Loucy (cell line): ENCODE measurements at regions not wholly inside any gene's neighbourhood (a gene's known extent, or its start where the extent isn't known, plus 50 kb on each side); places are given as distances from the start of the nearest gene placed in this dataset.

Experiments used
- H2AFZ ChIP-seq: fragments of 200-600 bp; sonication (generic); 2 replicates; pipeline ENCODE4 v1.6.0; 2016; ENCODE audit warnings: antibody characterized with exemption, mild to moderate bottlenecking, low read length, moderate library complexity
- H3F3A ChIP-seq: fragments of 200-600 bp; 2 replicates; pipeline ENCODE4 v1.6.0; 2016; ENCODE audit warnings: antibody characterized with exemption, low read depth, mild to moderate bottlenecking
- H3K27me3 ChIP-seq: fragments of 200-600 bp; sonication (generic); 2 replicates; pipeline ENCODE4 v1.6.1; 2014; ENCODE audit warnings: low read length, mild to moderate bottlenecking; ENCODE audit not compliant: insufficient read depth, poor library complexity, severe bottlenecking
- H3K36me3 ChIP-seq: fragments of 200-600 bp; sonication (generic); 2 replicates; pipeline ENCODE4 v1.6.1; 2016; ENCODE audit warnings: low read length; ENCODE audit not compliant: insufficient read depth
- H3K4me1 ChIP-seq: fragments of 200-600 bp; sonication (generic); 2 replicates; pipeline ENCODE4 v1.5.1; 2014; ENCODE audit warnings: low read length, mild to moderate bottlenecking; ENCODE audit not compliant: insufficient read depth, poor library complexity, severe bottlenecking
- H3K4me2 ChIP-seq: fragments of 200-600 bp; sonication (generic); 2 replicates; pipeline ENCODE4 v1.6.0; 2014; ENCODE audit warnings: antibody characterized with exemption, low read length, low read depth, mild to moderate bottlenecking; ENCODE audit not compliant: poor library complexity, severe bottlenecking
- H3K4me3 ChIP-seq: fragments of 200-600 bp; sonication (generic); 2 replicates; pipeline ENCODE4 v1.5.1; 2014; ENCODE audit warnings: low read length, mild to moderate bottlenecking, mixed read lengths; ENCODE audit not compliant: poor library complexity, severe bottlenecking
- H3K79me2 ChIP-seq: fragments of 200-600 bp; sonication (generic); 2 replicates; pipeline ENCODE4 v1.6.1; 2014; ENCODE audit warnings: low read length; ENCODE audit not compliant: insufficient read depth
- H3K9ac ChIP-seq: fragments of 200-600 bp; sonication (generic); 2 replicates; pipeline ENCODE4 v1.6.0; 2014; ENCODE audit warnings: mild to moderate bottlenecking, low read depth, low read length, moderate library complexity; ENCODE audit not compliant: poor library complexity, severe bottlenecking
- H3K9me2 ChIP-seq: fragments of 200-600 bp; sonication (generic); replicated peaks from 2 replicates; pipeline ENCODE4 v1.6.1; 2016; ENCODE audit warnings: low read depth, low read length, mixed read lengths
- H3K9me3 ChIP-seq: fragments of 200-600 bp; sonication (generic); 2 replicates; pipeline ENCODE4 v1.6.1; 2014; ENCODE audit warnings: mild to moderate bottlenecking, antibody characterized with exemption, low read length, low read depth; ENCODE audit not compliant: insufficient read depth
- H4K20me1 ChIP-seq: fragments of 200-600 bp; sonication (generic); 2 replicates; pipeline ENCODE4 v1.6.0; 2014; ENCODE audit warnings: antibody characterized with exemption, low read length, mild to moderate bottlenecking; ENCODE audit not compliant: insufficient read depth, poor library complexity, severe bottlenecking
- EZH2phosphoT487 ChIP-seq: fragments of 200-600 bp; IDR thresholded peaks from 2 replicates; pipeline ENCODE4 v1.6.1; 2018; ENCODE audit warnings: antibody characterized with exemption, mild to moderate bottlenecking, moderate library complexity, borderline replicate concordance
- TF ChIP-seq, protein P1 (sequence below): fragments of 200-600 bp; sonication (generic); conservative IDR thresholded peaks from 2 replicates; pipeline ENCODE4 v1.5.1; 2014; ENCODE audit warnings: mild to moderate bottlenecking, antibody characterized with exemption, low read length

DNA sequence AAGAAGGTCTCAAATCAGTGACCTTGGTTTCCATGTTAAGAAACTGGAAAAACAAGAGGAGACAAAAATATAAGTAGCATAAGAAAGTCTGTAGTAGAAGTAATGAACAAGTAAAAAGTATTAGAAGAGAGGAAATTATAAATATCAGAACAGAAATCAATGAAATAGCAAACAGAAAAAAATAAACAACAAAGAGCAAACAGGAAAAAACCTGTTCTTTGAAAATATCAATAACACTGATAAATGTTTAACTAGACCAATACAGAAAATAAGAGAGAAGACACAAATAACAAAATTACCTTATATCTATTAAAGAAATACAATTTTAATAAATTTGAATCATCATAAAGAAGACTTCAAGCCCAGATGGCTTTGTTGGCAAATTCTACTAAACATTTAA lies 113.3 kb downstream of the MAIP1 start:
- H3K79me2 ChIP-seq, result no peaks in the 10 kb centered on the region
- no peak overlapping the region for H3K4me2 ChIP-seq
- H3K9ac ChIP-seq, result no peak overlapping the region
- no peaks in the 10 kb centered on the region for H4K20me1 ChIP-seq
- H3F3A ChIP-seq, result no peaks in the 10 kb centered on the region
- H3K9me2 ChIP-seq, result no peaks in the 10 kb centered on the region
- no peak overlapping the region for H3K4me3 ChIP-seq
- no peaks in the 10 kb centered on the region for H3K36me3 ChIP-seq
- H3K9me3 ChIP-seq, result no peaks in the 10 kb centered on the region
- TF ChIP-seq, protein P1, sequence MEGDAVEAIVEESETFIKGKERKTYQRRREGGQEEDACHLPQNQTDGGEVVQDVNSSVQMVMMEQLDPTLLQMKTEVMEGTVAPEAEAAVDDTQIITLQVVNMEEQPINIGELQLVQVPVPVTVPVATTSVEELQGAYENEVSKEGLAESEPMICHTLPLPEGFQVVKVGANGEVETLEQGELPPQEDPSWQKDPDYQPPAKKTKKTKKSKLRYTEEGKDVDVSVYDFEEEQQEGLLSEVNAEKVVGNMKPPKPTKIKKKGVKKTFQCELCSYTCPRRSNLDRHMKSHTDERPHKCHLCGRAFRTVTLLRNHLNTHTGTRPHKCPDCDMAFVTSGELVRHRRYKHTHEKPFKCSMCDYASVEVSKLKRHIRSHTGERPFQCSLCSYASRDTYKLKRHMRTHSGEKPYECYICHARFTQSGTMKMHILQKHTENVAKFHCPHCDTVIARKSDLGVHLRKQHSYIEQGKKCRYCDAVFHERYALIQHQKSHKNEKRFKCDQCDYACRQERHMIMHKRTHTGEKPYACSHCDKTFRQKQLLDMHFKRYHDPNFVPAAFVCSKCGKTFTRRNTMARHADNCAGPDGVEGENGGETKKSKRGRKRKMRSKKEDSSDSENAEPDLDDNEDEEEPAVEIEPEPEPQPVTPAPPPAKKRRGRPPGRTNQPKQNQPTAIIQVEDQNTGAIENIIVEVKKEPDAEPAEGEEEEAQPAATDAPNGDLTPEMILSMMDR, result no peak
- TF ChIP-seq EZH2phosphoT487, result no peak
- H3K4me1 ChIP-seq, result no peaks in the 10 kb centered on the region
- no peak overlapping the region for H2AFZ ChIP-seq
- no peaks in the 10 kb centered on the region for H3K27me3 ChIP-seq

DNA sequence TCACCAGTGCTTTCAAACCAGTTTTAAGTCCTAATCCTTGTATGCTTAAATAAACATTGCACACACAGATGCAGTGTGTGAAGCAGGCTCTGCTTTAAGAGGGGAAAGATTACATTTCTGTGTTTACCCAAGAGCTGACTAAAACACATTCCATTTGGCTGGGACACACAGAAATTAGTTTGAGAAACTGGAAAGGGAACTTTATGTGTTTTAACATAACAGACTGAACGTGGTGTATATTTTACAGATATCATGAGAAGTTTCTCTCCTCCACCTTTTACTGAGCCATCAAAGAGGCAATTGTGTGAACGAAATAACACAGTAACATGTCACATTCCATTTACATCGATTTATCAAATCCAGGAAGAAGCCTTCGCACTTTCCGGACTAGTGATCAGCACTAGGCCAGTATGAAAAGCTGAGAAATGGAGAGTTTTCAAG lies 121.8 kb downstream of the MAIP1 start:
- H3K9me3 ChIP-seq, result no peaks in the 10 kb centered on the region
- no peak overlapping the region for H3K4me2 ChIP-seq
- H3K4me3 ChIP-seq, result no peak overlapping the region
- H4K20me1 ChIP-seq, result no peaks in the 10 kb centered on the region
- no peaks in the 10 kb centered on the region for H3K36me3 ChIP-seq
- no peaks in the 10 kb centered on the region for H3K27me3 ChIP-seq
- no peak overlapping the region for H3K9ac ChIP-seq
- no peaks in the 10 kb centered on the region for H3K9me2 ChIP-seq
- H3K79me2 ChIP-seq, result no peaks in the 10 kb centered on the region
- H3K4me1 ChIP-seq, result no peaks in the 10 kb centered on the region
- no peak overlapping the region for H2AFZ ChIP-seq
- H3F3A ChIP-seq, result no peaks in the 10 kb centered on the region
- TF ChIP-seq, protein P1, result no peak
- TF ChIP-seq EZH2phosphoT487, result no peak

DNA sequence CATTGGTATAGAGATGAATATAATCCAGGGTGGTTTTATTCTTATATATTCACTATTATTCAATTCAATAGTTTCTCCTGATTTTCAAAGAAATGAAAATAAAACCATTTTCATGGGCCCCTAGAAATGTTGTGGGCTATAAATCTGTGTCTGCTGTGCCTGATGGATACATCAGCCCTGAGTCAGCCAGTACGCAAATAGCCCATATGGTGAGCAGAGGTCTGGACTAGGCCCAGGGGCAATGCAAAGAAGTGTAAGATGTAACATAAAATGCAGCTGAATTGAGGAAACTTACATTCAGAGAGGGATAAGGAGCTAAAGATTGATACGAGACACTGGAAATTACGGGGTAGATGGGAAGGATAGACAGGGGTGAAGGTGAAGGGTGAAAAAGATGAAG lies 122.5 kb downstream of the MAIP1 start:
- H2AFZ ChIP-seq, result no peak overlapping the region
- H3K9ac ChIP-seq, result no peak overlapping the region
- TF ChIP-seq, protein P1, result no peak
- no peak for TF ChIP-seq EZH2phosphoT487

More for the DNA sequence above, 122.5 kb downstream of the MAIP1 start:
- no peaks in the 10 kb centered on the region for H3K4me1 ChIP-seq
- no peaks in the 10 kb centered on the region for H3K9me2 ChIP-seq
- no peaks in the 10 kb centered on the region for H3F3A ChIP-seq
- H3K27me3 ChIP-seq, result no peaks in the 10 kb centered on the region
- H3K4me3 ChIP-seq, result no peak overlapping the region
- no peaks in the 10 kb centered on the region for H3K79me2 ChIP-seq
- no peak overlapping the region for H3K4me2 ChIP-seq
- no peaks in the 10 kb centered on the region for H3K36me3 ChIP-seq
- no peaks in the 10 kb centered on the region for H3K9me3 ChIP-seq
- no peaks in the 10 kb centered on the region for H4K20me1 ChIP-seq
